ENCODE measurements at regions not wholly inside any gene's neighbourhood (a gene's known extent, or its start where the extent isn't known, plus 50 kb on each side); places are given as distances from the start of the nearest gene placed in this dataset.

GRCh38 chr16:79483336-79483735 is 117.2 kb downstream of the MAF start:
- TF ChIP-seq POLR2AphosphoS5 (IDR thresholded peaks at IDR 0.05; ENCODE audit: low read depth, low read length), result no peak
- TF ChIP-seq CEBPB (IDR thresholded peaks at IDR 0.05; ENCODE audit: low read depth), result no peak
- TF ChIP-seq CBX3 (IDR thresholded peaks at IDR 0.05; ENCODE audit: low read depth), result no peak
- no peak for TF ChIP-seq CTCF (IDR thresholded peaks at IDR 0.05 in 2 of 3, conservative IDR thresholded peaks at IDR 0.05 in 1 of 3; ENCODE audit: borderline replicate concordance in 1 of 3, insufficient read depth in 1 of 3, low read depth in 2 of 3, low read length in 2 of 3)
- no peak for TF ChIP-seq POLR2A (IDR thresholded peaks at IDR 0.05; ENCODE audit: borderline replicate concordance, extremely low read depth, insufficient read depth, insufficient read length)
